ENCODE measurements at regions not wholly inside any gene's neighbourhood (a gene's known extent, or its start where the extent isn't known, plus 50 kb on each side); places are given as distances from the start of the nearest gene placed in this dataset.

DNA sequence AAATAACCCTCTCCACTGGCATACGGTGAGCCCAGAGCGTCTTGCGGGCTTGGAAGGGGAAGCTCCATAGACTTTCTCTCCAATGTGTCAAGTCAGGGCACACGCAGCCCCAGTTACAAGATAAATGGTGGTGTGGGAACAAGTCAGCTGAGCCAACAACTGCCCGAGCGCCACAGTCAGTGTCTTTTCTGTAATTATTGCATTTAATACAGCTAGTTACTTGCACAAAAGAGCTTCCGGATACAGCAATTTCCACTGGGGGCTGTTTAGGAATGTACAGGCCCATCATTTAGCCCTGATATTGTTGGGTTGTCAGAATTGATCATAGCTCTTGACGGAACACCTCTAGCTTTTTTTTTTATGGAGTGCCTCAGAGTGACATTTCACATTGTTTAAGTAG, 193.5 kb upstream of the SP8 start:
- TF ChIP-seq SUZ12 (IDR thresholded peaks at IDR 0.05) = no peak
- no peak for TF ChIP-seq ZNF384 (IDR thresholded peaks at IDR 0.05)
